HepG2 (cell line): ENCODE measurements at regions not wholly inside any gene's neighbourhood (a gene's known extent, or its start where the extent isn't known, plus 50 kb on each side); places are given as distances from the start of the nearest gene placed in this dataset.
A peak's percentile ranks its signal among the peaks of the same experiment; 100 is the strongest.

Source experiments
- AGO1 ChIP-seq: fragments of 200-400 bp; formaldehyde crosslinking; IDR thresholded peaks from 2 replicates; pipeline ENCODE4 v1.6.1; 2017; ENCODE audit warnings: mild to moderate bottlenecking, low read depth, low read length, moderate library complexity; ENCODE audit not compliant: poor library complexity, severe bottlenecking
- BRD4 ChIP-seq: sonication (generic); formaldehyde crosslinking; IDR thresholded peaks from 2 replicates; pipeline ENCODE4 v1.4.0; 2020; ENCODE audit warnings: missing genetic modification reagents
- EZH2 ChIP-seq: conservative IDR thresholded peaks from 2 replicates; pipeline ENCODE4 v1.6.1; 2012; ENCODE audit warnings: mild to moderate bottlenecking, low read depth, low read length, moderate library complexity
- FOXC1 ChIP-seq: sonication (generic); formaldehyde crosslinking; IDR thresholded peaks from 2 replicates; pipeline ENCODE4 v1.8.0; 2022; ENCODE audit warnings: mild to moderate bottlenecking, missing genetic modification reagents, borderline replicate concordance
- HDAC1 ChIP-seq: sonication (generic); formaldehyde crosslinking; IDR thresholded peaks from 2 replicates; pipeline ENCODE4 v1.5.1; 2020; ENCODE audit warnings: mild to moderate bottlenecking, missing genetic modification reagents
- HNRNPLL ChIP-seq: fragments of 200-400 bp; formaldehyde crosslinking; IDR thresholded peaks from 2 replicates; pipeline ENCODE4 v1.6.1; 2017; ENCODE audit warnings: mild to moderate bottlenecking, low read depth, low read length; ENCODE audit not compliant: poor library complexity, severe bottlenecking
- HOXA7 ChIP-seq: sonication (generic); formaldehyde crosslinking; IDR thresholded peaks from 2 replicates; pipeline ENCODE4 v1.8.1; 2022; ENCODE audit warnings: mild to moderate bottlenecking, missing genetic modification reagents, moderate library complexity
- NFIB ChIP-seq: sonication (generic); formaldehyde crosslinking; IDR thresholded peaks from 2 replicates; pipeline ENCODE4 v1.9.0; 2021; ENCODE audit warnings: missing genetic modification reagents, mild to moderate bottlenecking, borderline replicate concordance
- RORA ChIP-seq: sonication (generic); formaldehyde crosslinking; IDR thresholded peaks from 2 replicates; pipeline ENCODE4 v1.5.0; 2020; ENCODE audit warnings: mild to moderate bottlenecking, missing genetic modification reagents, moderate library complexity
- TEAD3 ChIP-seq: optimal IDR thresholded peaks from 2 replicates; pipeline ENCODE3; 2016; ENCODE audit warnings: borderline replicate concordance
- ZNF20 ChIP-seq: sonication (generic); formaldehyde crosslinking; IDR thresholded peaks from 2 replicates; pipeline ENCODE4 v1.4.0; 2020; ENCODE audit warnings: mild to moderate bottlenecking, moderate library complexity, missing genetic modification reagents
- ZNF496 ChIP-seq: sonication (generic); formaldehyde crosslinking; IDR thresholded peaks from 2 replicates; pipeline ENCODE4 v1.8.1; 2023; ENCODE audit warnings: mild to moderate bottlenecking, moderate library complexity, missing genetic modification reagents; ENCODE audit not compliant: insufficient replicate concordance
- TF ChIP-seq, protein P1 (sequence below): sonication (generic); formaldehyde crosslinking; IDR thresholded peaks from 2 replicates; pipeline ENCODE4 v1.4.0; 2020; ENCODE audit warnings: missing genetic modification reagents, borderline replicate concordance
- TF ChIP-seq, protein P2 (sequence below): sonication (generic); formaldehyde crosslinking; conservative IDR thresholded peaks from 2 replicates; pipeline ENCODE4 v1.8.0; 2022; ENCODE audit warnings: mild to moderate bottlenecking, moderate library complexity, missing genetic modification reagents
- TF ChIP-seq, protein P3 (sequence below): sonication (generic); formaldehyde crosslinking; IDR thresholded peaks from 2 replicates; pipeline ENCODE4 v1.4.0; 2020; ENCODE audit warnings: missing genetic modification reagents
- TF ChIP-seq, protein P4 (sequence below): sonication (generic); formaldehyde crosslinking; IDR thresholded peaks from 2 replicates; pipeline ENCODE4 v1.9.0; 2021; ENCODE audit warnings: missing genetic modification reagents, borderline replicate concordance

DNA sequence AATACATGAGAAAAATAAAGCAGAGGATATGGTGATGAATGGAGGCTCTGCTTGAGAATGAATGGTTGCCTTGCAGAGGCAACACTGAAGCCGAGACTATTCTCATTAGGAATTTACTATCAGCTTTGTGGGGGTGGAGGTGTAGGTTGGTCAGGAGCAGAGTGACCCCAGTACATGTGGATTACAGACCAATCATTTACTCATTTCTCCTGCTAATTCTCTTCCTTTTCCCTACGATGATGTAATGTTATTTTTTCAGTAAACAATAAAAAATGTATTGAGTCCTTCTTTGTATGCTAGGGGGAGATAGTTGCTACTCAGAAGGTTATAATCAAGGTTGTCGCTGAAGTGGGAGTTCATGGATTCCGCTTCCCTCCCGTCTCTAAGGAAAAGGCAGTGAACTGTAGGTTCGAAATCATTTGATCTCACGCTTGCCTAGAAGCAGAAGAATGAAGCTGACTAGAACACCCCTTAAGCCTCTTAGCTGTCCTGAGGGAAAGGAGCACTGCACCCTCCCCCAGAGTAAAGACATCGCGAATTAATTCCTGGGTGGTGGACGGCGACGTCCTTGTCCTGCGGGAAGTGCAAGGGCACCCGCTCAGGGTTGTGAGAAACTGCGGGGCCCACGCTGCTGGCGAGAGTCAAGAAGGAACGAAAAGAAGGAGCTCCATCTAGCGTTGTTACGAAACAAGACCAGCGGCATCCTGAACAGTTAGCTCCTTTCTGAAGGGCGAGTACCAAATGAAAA, 213.2 kb upstream of the PFN2 start (continued):
- TF ChIP-seq RORA (CRISPR knock-in tag) (no peak), HOXA7 (CRISPR knock-in tag) (no peak), HDAC1 (CRISPR knock-in tag) (peak; percentile 33; the same call in 1 of the 2 replicates), TEAD3 (CRISPR knock-in tag) (peak; percentile 22), EZH2 (no peak), FOXC1 (CRISPR knock-in tag) (no peak), HNRNPLL (peak; percentile 82), BRD4 (CRISPR knock-in tag) (no peak), AGO1 (no peak), ZNF496 (CRISPR knock-in tag) (no peak), ZNF20 (CRISPR knock-in tag) (no peak), NFIB (CRISPR knock-in tag) (no peak)
- TF ChIP-seq, protein P1, sequence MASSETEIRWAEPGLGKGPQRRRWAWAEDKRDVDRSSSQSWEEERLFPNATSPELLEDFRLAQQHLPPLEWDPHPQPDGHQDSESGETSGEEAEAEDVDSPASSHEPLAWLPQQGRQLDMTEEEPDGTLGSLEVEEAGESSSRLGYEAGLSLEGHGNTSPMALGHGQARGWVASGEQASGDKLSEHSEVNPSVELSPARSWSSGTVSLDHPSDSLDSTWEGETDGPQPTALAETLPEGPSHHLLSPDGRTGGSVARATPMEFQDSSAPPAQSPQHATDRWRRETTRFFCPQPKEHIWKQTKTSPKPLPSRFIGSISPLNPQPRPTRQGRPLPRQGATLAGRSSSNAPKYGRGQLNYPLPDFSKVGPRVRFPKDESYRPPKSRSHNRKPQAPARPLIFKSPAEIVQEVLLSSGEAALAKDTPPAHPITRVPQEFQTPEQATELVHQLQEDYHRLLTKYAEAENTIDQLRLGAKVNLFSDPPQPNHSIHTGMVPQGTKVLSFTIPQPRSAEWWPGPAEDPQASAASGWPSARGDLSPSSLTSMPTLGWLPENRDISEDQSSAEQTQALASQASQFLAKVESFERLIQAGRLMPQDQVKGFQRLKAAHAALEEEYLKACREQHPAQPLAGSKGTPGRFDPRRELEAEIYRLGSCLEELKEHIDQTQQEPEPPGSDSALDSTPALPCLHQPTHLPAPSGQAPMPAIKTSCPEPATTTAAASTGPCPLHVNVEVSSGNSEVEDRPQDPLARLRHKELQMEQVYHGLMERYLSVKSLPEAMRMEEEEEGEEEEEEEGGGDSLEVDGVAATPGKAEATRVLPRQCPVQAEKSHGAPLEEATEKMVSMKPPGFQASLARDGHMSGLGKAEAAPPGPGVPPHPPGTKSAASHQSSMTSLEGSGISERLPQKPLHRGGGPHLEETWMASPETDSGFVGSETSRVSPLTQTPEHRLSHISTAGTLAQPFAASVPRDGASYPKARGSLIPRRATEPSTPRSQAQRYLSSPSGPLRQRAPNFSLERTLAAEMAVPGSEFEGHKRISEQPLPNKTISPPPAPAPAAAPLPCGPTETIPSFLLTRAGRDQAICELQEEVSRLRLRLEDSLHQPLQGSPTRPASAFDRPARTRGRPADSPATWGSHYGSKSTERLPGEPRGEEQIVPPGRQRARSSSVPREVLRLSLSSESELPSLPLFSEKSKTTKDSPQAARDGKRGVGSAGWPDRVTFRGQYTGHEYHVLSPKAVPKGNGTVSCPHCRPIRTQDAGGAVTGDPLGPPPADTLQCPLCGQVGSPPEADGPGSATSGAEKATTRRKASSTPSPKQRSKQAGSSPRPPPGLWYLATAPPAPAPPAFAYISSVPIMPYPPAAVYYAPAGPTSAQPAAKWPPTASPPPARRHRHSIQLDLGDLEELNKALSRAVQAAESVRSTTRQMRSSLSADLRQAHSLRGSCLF (CRISPR knock-in tag) = no peak
- TF ChIP-seq, protein P2, sequence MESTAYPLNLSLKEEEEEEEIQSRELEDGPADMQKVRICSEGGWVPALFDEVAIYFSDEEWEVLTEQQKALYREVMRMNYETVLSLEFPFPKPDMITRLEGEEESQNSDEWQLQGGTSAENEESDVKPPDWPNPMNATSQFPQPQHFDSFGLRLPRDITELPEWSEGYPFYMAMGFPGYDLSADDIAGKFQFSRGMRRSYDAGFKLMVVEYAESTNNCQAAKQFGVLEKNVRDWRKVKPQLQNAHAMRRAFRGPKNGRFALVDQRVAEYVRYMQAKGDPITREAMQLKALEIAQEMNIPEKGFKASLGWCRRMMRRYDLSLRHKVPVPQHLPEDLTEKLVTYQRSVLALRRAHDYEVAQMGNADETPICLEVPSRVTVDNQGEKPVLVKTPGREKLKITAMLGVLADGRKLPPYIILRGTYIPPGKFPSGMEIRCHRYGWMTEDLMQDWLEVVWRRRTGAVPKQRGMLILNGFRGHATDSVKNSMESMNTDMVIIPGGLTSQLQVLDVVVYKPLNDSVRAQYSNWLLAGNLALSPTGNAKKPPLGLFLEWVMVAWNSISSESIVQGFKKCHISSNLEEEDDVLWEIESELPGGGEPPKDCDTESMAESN = peak; percentile 56
- TF ChIP-seq, protein P3, sequence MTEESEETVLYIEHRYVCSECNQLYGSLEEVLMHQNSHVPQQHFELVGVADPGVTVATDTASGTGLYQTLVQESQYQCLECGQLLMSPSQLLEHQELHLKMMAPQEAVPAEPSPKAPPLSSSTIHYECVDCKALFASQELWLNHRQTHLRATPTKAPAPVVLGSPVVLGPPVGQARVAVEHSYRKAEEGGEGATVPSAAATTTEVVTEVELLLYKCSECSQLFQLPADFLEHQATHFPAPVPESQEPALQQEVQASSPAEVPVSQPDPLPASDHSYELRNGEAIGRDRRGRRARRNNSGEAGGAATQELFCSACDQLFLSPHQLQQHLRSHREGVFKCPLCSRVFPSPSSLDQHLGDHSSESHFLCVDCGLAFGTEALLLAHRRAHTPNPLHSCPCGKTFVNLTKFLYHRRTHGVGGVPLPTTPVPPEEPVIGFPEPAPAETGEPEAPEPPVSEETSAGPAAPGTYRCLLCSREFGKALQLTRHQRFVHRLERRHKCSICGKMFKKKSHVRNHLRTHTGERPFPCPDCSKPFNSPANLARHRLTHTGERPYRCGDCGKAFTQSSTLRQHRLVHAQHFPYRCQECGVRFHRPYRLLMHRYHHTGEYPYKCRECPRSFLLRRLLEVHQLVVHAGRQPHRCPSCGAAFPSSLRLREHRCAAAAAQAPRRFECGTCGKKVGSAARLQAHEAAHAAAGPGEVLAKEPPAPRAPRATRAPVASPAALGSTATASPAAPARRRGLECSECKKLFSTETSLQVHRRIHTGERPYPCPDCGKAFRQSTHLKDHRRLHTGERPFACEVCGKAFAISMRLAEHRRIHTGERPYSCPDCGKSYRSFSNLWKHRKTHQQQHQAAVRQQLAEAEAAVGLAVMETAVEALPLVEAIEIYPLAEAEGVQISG (CRISPR knock-in tag) = 0 out of 2 replicates have a peak, but pooled peaks have one; percentile 12
- TF ChIP-seq, protein P4, sequence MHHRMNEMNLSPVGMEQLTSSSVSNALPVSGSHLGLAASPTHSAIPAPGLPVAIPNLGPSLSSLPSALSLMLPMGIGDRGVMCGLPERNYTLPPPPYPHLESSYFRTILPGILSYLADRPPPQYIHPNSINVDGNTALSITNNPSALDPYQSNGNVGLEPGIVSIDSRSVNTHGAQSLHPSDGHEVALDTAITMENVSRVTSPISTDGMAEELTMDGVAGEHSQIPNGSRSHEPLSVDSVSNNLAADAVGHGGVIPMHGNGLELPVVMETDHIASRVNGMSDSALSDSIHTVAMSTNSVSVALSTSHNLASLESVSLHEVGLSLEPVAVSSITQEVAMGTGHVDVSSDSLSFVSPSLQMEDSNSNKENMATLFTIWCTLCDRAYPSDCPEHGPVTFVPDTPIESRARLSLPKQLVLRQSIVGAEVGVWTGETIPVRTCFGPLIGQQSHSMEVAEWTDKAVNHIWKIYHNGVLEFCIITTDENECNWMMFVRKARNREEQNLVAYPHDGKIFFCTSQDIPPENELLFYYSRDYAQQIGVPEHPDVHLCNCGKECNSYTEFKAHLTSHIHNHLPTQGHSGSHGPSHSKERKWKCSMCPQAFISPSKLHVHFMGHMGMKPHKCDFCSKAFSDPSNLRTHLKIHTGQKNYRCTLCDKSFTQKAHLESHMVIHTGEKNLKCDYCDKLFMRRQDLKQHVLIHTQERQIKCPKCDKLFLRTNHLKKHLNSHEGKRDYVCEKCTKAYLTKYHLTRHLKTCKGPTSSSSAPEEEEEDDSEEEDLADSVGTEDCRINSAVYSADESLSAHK = no peak
